ENCODE measurements at regions not wholly inside any gene's neighbourhood (a gene's known extent, or its start where the extent isn't known, plus 50 kb on each side); places are given as distances from the start of the nearest gene placed in this dataset.

- TF ChIP-seq CTCF (IDR thresholded peaks at IDR 0.05): no peak
- no peak for TF ChIP-seq POLR2A (IDR thresholded peaks at IDR 0.05)
Observed at GRCh38 chr11:32267679-32268187, 167.6 kb downstream of the WT1 start.
